ENCODE measurements at regions not wholly inside any gene's neighbourhood (a gene's known extent, or its start where the extent isn't known, plus 50 kb on each side); places are given as distances from the start of the nearest gene placed in this dataset.

DNA sequence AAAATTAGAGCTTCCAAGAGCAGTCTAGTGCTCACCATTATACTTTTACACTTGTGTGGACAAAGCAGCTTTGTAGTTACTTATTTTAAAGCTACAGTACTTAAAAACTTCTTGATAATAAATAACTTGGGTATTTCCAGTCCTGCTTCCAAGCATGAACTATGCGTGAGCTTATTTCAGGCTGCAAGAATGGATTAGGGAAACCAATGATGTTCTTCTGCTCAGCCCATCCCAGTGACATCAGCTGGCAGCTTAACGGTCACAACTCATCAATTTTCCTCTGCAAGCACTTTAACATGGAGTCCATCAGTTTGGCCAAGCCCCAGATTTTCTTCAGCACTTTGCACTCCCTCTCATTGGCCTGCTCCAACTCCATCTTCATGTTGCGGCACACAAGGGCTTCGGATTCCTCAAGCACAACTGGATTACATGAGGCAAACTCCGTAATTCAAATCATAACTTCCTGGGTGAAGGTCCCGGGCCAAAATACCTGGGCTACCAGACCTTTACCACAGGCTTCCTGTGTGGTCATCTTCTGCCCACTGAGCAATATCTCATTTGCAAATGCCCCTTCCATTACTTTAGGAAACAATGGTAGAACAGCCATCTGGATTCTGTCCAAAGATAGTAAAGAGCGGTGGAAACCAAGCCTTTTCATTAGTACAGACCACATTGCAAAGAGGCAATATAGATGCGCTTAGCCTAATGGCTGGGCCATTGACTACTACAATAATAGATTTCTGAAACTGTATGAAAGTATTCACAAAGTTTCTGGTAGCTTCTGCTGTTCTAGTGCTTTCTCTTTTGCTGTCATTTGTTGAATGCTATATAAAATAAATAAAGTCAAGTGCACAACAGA is 87.5 kb upstream of the DAZL start:
- TF ChIP-seq, protein P1, sequence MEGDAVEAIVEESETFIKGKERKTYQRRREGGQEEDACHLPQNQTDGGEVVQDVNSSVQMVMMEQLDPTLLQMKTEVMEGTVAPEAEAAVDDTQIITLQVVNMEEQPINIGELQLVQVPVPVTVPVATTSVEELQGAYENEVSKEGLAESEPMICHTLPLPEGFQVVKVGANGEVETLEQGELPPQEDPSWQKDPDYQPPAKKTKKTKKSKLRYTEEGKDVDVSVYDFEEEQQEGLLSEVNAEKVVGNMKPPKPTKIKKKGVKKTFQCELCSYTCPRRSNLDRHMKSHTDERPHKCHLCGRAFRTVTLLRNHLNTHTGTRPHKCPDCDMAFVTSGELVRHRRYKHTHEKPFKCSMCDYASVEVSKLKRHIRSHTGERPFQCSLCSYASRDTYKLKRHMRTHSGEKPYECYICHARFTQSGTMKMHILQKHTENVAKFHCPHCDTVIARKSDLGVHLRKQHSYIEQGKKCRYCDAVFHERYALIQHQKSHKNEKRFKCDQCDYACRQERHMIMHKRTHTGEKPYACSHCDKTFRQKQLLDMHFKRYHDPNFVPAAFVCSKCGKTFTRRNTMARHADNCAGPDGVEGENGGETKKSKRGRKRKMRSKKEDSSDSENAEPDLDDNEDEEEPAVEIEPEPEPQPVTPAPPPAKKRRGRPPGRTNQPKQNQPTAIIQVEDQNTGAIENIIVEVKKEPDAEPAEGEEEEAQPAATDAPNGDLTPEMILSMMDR (IDR thresholded peaks at IDR 0.05): no peak
- no peak for TF ChIP-seq POLR2AphosphoS5 (IDR thresholded peaks at IDR 0.05)
- TF ChIP-seq POLR2A (IDR thresholded peaks at IDR 0.05): no peak
- TF ChIP-seq EP300 (IDR thresholded peaks at IDR 0.05): no peak
